ENCODE measurements at regions not wholly inside any gene's neighbourhood (a gene's known extent, or its start where the extent isn't known, plus 50 kb on each side); places are given as distances from the start of the nearest gene placed in this dataset.

- Mint-ChIP-seq H3K36me3 (ENCODE audit: low read depth) (no peaks in the 10 kb centered on the region), H3K9me3 (no peaks in the 10 kb centered on the region), H3K27me3 (ENCODE audit: insufficient read depth, low read depth, poor library complexity) (no peaks in the 10 kb centered on the region), H3K4me3 (no peak overlapping the region), H3K4me1 (peaks cover 7% of the 10 kb centered on the region), H3K27ac (no peak overlapping the region)
- Histone ChIP-seq H3K4me2 (no peak overlapping the region), H2AFZ (no peak overlapping the region), H3K27me3 (ENCODE audit: insufficient read depth) (no peaks in the 10 kb centered on the region), H3F3A (replicated peaks; ENCODE audit: low read depth) (no peaks in the 10 kb centered on the region), H3K4me3 (no peak overlapping the region), H4K20me1 (replicated peaks; ENCODE audit: insufficient read depth) (no peaks in the 10 kb centered on the region), H3K36me3 (ENCODE audit: insufficient read depth) (no peaks in the 10 kb centered on the region), H3K27ac (ENCODE audit: low read depth) (no peak overlapping the region), H3K9me2 (ENCODE audit: insufficient read depth) (no peaks in the 10 kb centered on the region), H3K79me2 (replicated peaks; ENCODE audit: insufficient read depth) (no peaks in the 10 kb centered on the region), H3K4me1 (ENCODE audit: insufficient read depth) (no peaks in the 10 kb centered on the region)
- DNase-seq (ENCODE audit: low spot score) (no peak), ATAC-seq (no peak)
- TF ChIP-seq CTCF (conservative IDR thresholded peaks at IDR 0.05; ENCODE audit: low read depth in 2 of 2), result no peak
- no peak for TF ChIP-seq EZH2 (IDR thresholded peaks at IDR 0.05; ENCODE audit: low read depth, unreplicated experiment)
- no peak for TF ChIP-seq ZNF114 (CRISPR knock-in tag; IDR thresholded peaks at IDR 0.05)
- TF ChIP-seq ZNF462 (CRISPR knock-in tag; IDR thresholded peaks at IDR 0.05), result no peak
- no peak for TF ChIP-seq ZNF331 (CRISPR knock-in tag; IDR thresholded peaks at IDR 0.05; ENCODE audit: low read depth)
- TF ChIP-seq REST (IDR thresholded peaks at IDR 0.05; ENCODE audit: unreplicated experiment), result no peak
- no peak for TF ChIP-seq NANOG (IDR thresholded peaks at IDR 0.05; ENCODE audit: borderline replicate concordance)
- no peak for TF ChIP-seq EZH2phosphoT487 (IDR thresholded peaks at IDR 0.05; ENCODE audit: unreplicated experiment)
- TF ChIP-seq JUNB (IDR thresholded peaks at IDR 0.05; ENCODE audit: unreplicated experiment), result no peak
- no peak for TF ChIP-seq POLR2AphosphoS5 (IDR thresholded peaks at IDR 0.05; ENCODE audit: low read depth)
- TF ChIP-seq CREB1 (CRISPR knock-in tag; IDR thresholded peaks at IDR 0.05; ENCODE audit: low read depth), result no peak
- no peak for TF ChIP-seq ETS1 (IDR thresholded peaks at IDR 0.05)
- no peak for TF ChIP-seq STAT1 (IDR thresholded peaks at IDR 0.05; ENCODE audit: unreplicated experiment)
These were observed 144.6 kb upstream of the ZNF366 start for GRCh38 chr5:72651779-72652178.
